ENCODE measurements at regions not wholly inside any gene's neighbourhood (a gene's known extent, or its start where the extent isn't known, plus 50 kb on each side); places are given as distances from the start of the nearest gene placed in this dataset.

GRCh38 chr4:98827661-98828060 lies 101.3 kb downstream of the EIF4E start:
- H3K4me3 ChIP-seq (replicated peaks in 1 of 2; ENCODE audit: low read depth in 1 of 2, low read length in 2 of 2) = no peak overlapping the region
- H3K4me2 ChIP-seq (ENCODE audit: low read length) = no peak overlapping the region
- ATAC-seq = no peak
- POLR2A ChIA-PET = no interaction called here
- CTCF ChIA-PET = no interaction called here
- H3K27ac ChIP-seq (ENCODE audit: low read depth, low read length) = no peak overlapping the region
- H3K9ac ChIP-seq (ENCODE audit: low read length) = no peak overlapping the region
- no peaks in the 10 kb centered on the region for H3K79me2 ChIP-seq (ENCODE audit: insufficient read depth, low read length)
- RAD21 ChIA-PET (ENCODE audit: low non-redundant PET in 1 of 2, low total read pairs in 2 of 2, uncharacterized antibody in 2 of 2, unreplicated experiment in 2 of 2) = no interaction called here
- H3K36me3 ChIP-seq (ENCODE audit: control insufficient read depth in 1 of 2, insufficient read depth in 2 of 2, low read length in 2 of 2) = no peaks in the 10 kb centered on the region
- DNase-seq (ENCODE audit: low read depth, low spot score) = no peak
- H3K4me1 ChIP-seq (ENCODE audit: control insufficient read depth in 1 of 2, insufficient read depth in 2 of 2, low read length in 2 of 2) = peaks cover 0 to 6% of the 10 kb centered on the region in 2 experiments; a peak in 1 of 4 replicates
- H3K9me2 ChIP-seq (ENCODE audit: insufficient read depth) = no peaks in the 10 kb centered on the region
- no peak overlapping the region for H2AFZ ChIP-seq (ENCODE audit: low read depth, low read length, poor library complexity, severe bottlenecking)
- TF ChIP-seq EZH2phosphoT487 (IDR thresholded peaks at IDR 0.05; ENCODE audit: borderline replicate concordance) (no peak), SRF (IDR thresholded peaks at IDR 0.05; ENCODE audit: low read depth) (no peak), SIN3A (IDR thresholded peaks at IDR 0.05; ENCODE audit: low read depth) (no peak), CBX3 (IDR thresholded peaks at IDR 0.05; ENCODE audit: low read depth) (no peak), RAD21 (IDR thresholded peaks at IDR 0.05; ENCODE audit: low read depth) (no peak), ZBTB33 (IDR thresholded peaks at IDR 0.05; ENCODE audit: extremely low read depth, insufficient replicate concordance, low read length) (no peak), FOSL1 (IDR thresholded peaks at IDR 0.05; ENCODE audit: low read depth) (no peak), EGR1 (IDR thresholded peaks at IDR 0.05; ENCODE audit: low read depth) (no peak), EZH2 (IDR thresholded peaks at IDR 0.05) (no peak), JUND (IDR thresholded peaks at IDR 0.05) (no peak), ELF1 (IDR thresholded peaks at IDR 0.05; ENCODE audit: borderline replicate concordance, low read depth) (no peak), YY1 (IDR thresholded peaks at IDR 0.05; ENCODE audit: extremely low read depth, insufficient replicate concordance, low read depth, low read length) (no peak), POLR2AphosphoS5 (IDR thresholded peaks at IDR 0.05; ENCODE audit: low read depth, low read length) (no peak), ZFX (IDR thresholded peaks at IDR 0.05) (no peak), POLR2A (IDR thresholded peaks at IDR 0.05; ENCODE audit: borderline replicate concordance, extremely low read depth, insufficient read depth, insufficient read length) (no peak), ZNF274 (IDR thresholded peaks at IDR 0.05; ENCODE audit: low read depth, low read length) (no peak)
- TF ChIP-seq, protein P1, sequence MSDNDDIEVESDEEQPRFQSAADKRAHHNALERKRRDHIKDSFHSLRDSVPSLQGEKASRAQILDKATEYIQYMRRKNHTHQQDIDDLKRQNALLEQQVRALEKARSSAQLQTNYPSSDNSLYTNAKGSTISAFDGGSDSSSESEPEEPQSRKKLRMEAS (IDR thresholded peaks at IDR 0.05) = no peak
- TF ChIP-seq, protein P2, sequence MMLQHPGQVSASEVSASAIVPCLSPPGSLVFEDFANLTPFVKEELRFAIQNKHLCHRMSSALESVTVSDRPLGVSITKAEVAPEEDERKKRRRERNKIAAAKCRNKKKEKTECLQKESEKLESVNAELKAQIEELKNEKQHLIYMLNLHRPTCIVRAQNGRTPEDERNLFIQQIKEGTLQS (IDR thresholded peaks at IDR 0.05) = no peak
- no peaks in the 10 kb centered on the region for H3K9me3 ChIP-seq (ENCODE audit: control insufficient read depth in 1 of 2, insufficient read depth in 1 of 2, low read depth in 1 of 2, low read length in 2 of 2)
- no peaks in the 10 kb centered on the region for H4K20me1 ChIP-seq (ENCODE audit: insufficient read depth)
- no peaks in the 10 kb centered on the region for H3K27me3 ChIP-seq (ENCODE audit: insufficient read depth, low read length)
- no TSS peak for BruUV-seq (replicated peaks)
- intact Hi-C loops (cut with micrococcal nuclease) = loop anchor here (5.0 to 10.0 kb wide), 2 partner anchors 360 to 673 kb away; no protein-coding TSS in a partner anchor

Data from HCT116 (cell line).